NCI-H1092 treated with DMSO at 0.1 percent for 48 hours (cell line): ENCODE measurements at regions not wholly inside any gene's neighbourhood (a gene's known extent, or its start where the extent isn't known, plus 50 kb on each side); places are given as distances from the start of the nearest gene placed in this dataset.
A peak's percentile ranks its signal among the peaks of the same experiment; 100 is the strongest.

ENCODE experiments used
- DNase-seq: peaks from one replicate; lab custom pipeline; 2025; lab: John Stamatoyannopoulos, UW

- no peak for DNase-seq
These were observed 372.5 kb downstream of the RNF144A start for GRCh38 chr2:7289697-7290096.

GRCh38 chr2:7292154-7292691 is 375.0 kb downstream of the RNF144A start:
- no peak for DNase-seq

- DNase-seq: no peak
These were observed 392.4 kb downstream of the RNF144A start for GRCh38 chr2:7309582-7309981.

- no peak for DNase-seq
These were observed 407.5 kb downstream of the RNF144A start for GRCh38 chr2:7324706-7325105.

- DNase-seq: no peak
These were observed 408.0 kb downstream of the RNF144A start for GRCh38 chr2:7325186-7325585.

- DNase-seq: no peak
These were observed 412.3 kb downstream of the RNF144A start for GRCh38 chr2:7329465-7329864.

- DNase-seq: no peak
These were observed 416.1 kb downstream of the RNF144A start for GRCh38 chr2:7333189-7333765.

GRCh38 chr2:7333960-7334493 is 416.8 kb downstream of the RNF144A start:
- no peak for DNase-seq

- no peak for DNase-seq
These were observed 421.7 kb downstream of the RNF144A start for GRCh38 chr2:7338961-7339360.

GRCh38 chr2:7346336-7346735 is 429.1 kb downstream of the RNF144A start:
- no peak for DNase-seq

- DNase-seq: no peak
These were observed 431.5 kb downstream of the RNF144A start for GRCh38 chr2:7348761-7349160.

- DNase-seq: no peak
These were observed 435.0 kb downstream of the RNF144A start for GRCh38 chr2:7352191-7352590.

GRCh38 chr2:7353571-7353970 is 436.4 kb downstream of the RNF144A start:
- no peak for DNase-seq

GRCh38 chr2:7355781-7356180 is 438.6 kb downstream of the RNF144A start:
- DNase-seq: no peak

- DNase-seq: peak; percentile 4
These were observed 439.8 kb downstream of the RNF144A start for GRCh38 chr2:7356909-7357584.

- no peak for DNase-seq
These were observed 440.8 kb downstream of the RNF144A start for GRCh38 chr2:7357993-7358392.

- DNase-seq: no peak
These were observed 441.7 kb downstream of the RNF144A start for GRCh38 chr2:7358865-7359447.

- DNase-seq: no peak
These were observed 446.7 kb downstream of the RNF144A start for GRCh38 chr2:7363906-7364305.

GRCh38 chr2:7368211-7368610 is 451.0 kb downstream of the RNF144A start:
- DNase-seq: no peak

GRCh38 chr2:7373156-7373555 is 455.9 kb downstream of the RNF144A start:
- DNase-seq: no peak

- DNase-seq: no peak
These were observed 458.7 kb downstream of the RNF144A start for GRCh38 chr2:7375901-7376300.

- DNase-seq: peak; percentile 27
These were observed 460.8 kb downstream of the RNF144A start for GRCh38 chr2:7377916-7378569.

- no peak for DNase-seq
These were observed 461.4 kb downstream of the RNF144A start for GRCh38 chr2:7378591-7378990.
